Endodermal cell (in vitro differentiated cells): ENCODE measurements at regions not wholly inside any gene's neighbourhood (a gene's known extent, or its start where the extent isn't known, plus 50 kb on each side); places are given as distances from the start of the nearest gene placed in this dataset.

Experiments
- DNase-seq: peaks from one replicate; pipeline ENCODE4 v3.0.0-alpha.2; 2017
- H3K27ac ChIP-seq: 2 replicates; pipeline ENCODE4 v1.5.1; 2013; ENCODE audit warnings: mild to moderate bottlenecking, low read depth, low read length, moderate library complexity
- H3K27me3 ChIP-seq: 2 replicates; pipeline ENCODE4 v1.6.1; 2013; ENCODE audit warnings: mild to moderate bottlenecking, low read length, moderate library complexity; ENCODE audit not compliant: insufficient read depth, control insufficient read depth, poor library complexity, severe bottlenecking
- H3K36me3 ChIP-seq: 2 replicates; pipeline ENCODE4 v1.7.0; 2013; ENCODE audit warnings: mild to moderate bottlenecking, low read length, moderate library complexity; ENCODE audit not compliant: control insufficient read depth, insufficient read depth
- H3K4me1 ChIP-seq: one replicate; pipeline ENCODE4 v1.7.0; 2013; ENCODE audit warnings: low read length; ENCODE audit not compliant: control insufficient read depth, insufficient read depth
- H3K4me3 ChIP-seq: 2 replicates; pipeline ENCODE4 v1.5.1; 2013; ENCODE audit warnings: mild to moderate bottlenecking, low read length, moderate library complexity
- H3K9ac ChIP-seq: 2 replicates; pipeline ENCODE4 v1.6.1; 2013; ENCODE audit warnings: mild to moderate bottlenecking, low read length, moderate library complexity; ENCODE audit not compliant: poor library complexity, severe bottlenecking; ENCODE audit errors: extremely low read depth
- H3K9me3 ChIP-seq: 2 replicates; pipeline ENCODE4 v1.6.1; 2013; ENCODE audit warnings: mild to moderate bottlenecking, low read length, moderate library complexity; ENCODE audit not compliant: control insufficient read depth
- H3K27ac Mint-ChIP-seq: 2 replicates; pipeline ENCODE4 v1.8.0; 2020; ENCODE audit warnings: mixed read lengths
- H3K27me3 Mint-ChIP-seq: 2 replicates; pipeline ENCODE4 v1.8.0; 2021; ENCODE audit warnings: mild to moderate bottlenecking, mixed read lengths; ENCODE audit not compliant: insufficient read depth
- H3K36me3 Mint-ChIP-seq: 2 replicates; pipeline ENCODE4 v1.8.0; 2020; ENCODE audit warnings: low read depth, mixed read lengths
- H3K4me1 Mint-ChIP-seq: 2 replicates; pipeline ENCODE4 v1.8.0; 2020; ENCODE audit warnings: mixed read lengths
- H3K4me3 Mint-ChIP-seq: 2 replicates; pipeline ENCODE4 v1.8.0; 2020; ENCODE audit warnings: mild to moderate bottlenecking, moderate library complexity, mixed read lengths
- H3K9me3 Mint-ChIP-seq: 2 replicates; pipeline ENCODE4 v1.8.0; 2020; ENCODE audit warnings: mild to moderate bottlenecking, mixed read lengths
- WGBS, 2 experiments: methylation state at CpG; one replicate each; pipeline versions ENCODE4 v1.1.5 to v1.1.7; 2013; ENCODE audit warnings: missing lambda C conversion rate in 2 of 2, mixed read lengths in 1 of 2; ENCODE audit not compliant: insufficient coverage in 1 of 2, insufficient read length in 1 of 2; 5-methylcytosine and 5-hydroxymethylcytosine counted together
- TF ChIP-seq, protein P1 (sequence below): fragments of 200-600 bp; sonication (generic); conservative IDR thresholded peaks from 2 replicates; pipeline ENCODE4 v1.5.0; 2021; ENCODE audit warnings: antibody characterized with exemption, mild to moderate bottlenecking

DNA sequence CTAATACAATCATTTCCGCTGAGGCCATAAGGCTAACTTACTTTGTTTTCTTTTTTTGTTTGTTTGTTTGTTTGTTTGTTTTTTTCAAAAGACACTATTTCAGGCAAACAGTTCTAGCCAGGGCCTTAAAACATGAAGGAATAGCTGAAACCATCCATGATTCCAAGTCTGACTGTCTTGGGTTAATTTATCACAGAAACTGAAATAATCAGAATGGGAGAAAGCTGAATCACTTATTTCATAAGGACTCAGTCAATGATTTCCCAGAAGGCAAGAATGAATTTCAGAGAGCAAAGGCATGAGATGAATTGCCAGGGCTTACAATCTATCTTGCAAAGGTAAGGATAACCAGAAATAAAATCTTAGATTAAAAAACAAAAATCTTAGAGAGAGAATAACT, 1315.1 kb downstream of the SUCLG1 start:
- H3K9me3 Mint-ChIP-seq, result no peaks in the 10 kb centered on the region
- H3K4me1 Mint-ChIP-seq, result no peaks in the 10 kb centered on the region
- H3K4me3 ChIP-seq, result no peak overlapping the region
- no peaks in the 10 kb centered on the region for H3K4me1 ChIP-seq
- 100% methylated on average over 1 of the region's 1 CpG; no CpG with 5 or more reads in 1 of the 2 experiments for WGBS, 2 experiments
- no peak for DNase-seq
- no peaks in the 10 kb centered on the region for H3K36me3 Mint-ChIP-seq
- TF ChIP-seq, protein P1, sequence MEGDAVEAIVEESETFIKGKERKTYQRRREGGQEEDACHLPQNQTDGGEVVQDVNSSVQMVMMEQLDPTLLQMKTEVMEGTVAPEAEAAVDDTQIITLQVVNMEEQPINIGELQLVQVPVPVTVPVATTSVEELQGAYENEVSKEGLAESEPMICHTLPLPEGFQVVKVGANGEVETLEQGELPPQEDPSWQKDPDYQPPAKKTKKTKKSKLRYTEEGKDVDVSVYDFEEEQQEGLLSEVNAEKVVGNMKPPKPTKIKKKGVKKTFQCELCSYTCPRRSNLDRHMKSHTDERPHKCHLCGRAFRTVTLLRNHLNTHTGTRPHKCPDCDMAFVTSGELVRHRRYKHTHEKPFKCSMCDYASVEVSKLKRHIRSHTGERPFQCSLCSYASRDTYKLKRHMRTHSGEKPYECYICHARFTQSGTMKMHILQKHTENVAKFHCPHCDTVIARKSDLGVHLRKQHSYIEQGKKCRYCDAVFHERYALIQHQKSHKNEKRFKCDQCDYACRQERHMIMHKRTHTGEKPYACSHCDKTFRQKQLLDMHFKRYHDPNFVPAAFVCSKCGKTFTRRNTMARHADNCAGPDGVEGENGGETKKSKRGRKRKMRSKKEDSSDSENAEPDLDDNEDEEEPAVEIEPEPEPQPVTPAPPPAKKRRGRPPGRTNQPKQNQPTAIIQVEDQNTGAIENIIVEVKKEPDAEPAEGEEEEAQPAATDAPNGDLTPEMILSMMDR, result no peak
- no peak overlapping the region for H3K9ac ChIP-seq
- H3K27ac ChIP-seq, result no peak overlapping the region
- H3K9me3 ChIP-seq, result no peaks in the 10 kb centered on the region
- H3K27ac Mint-ChIP-seq, result no peak overlapping the region
- H3K4me3 Mint-ChIP-seq, result no peak overlapping the region
- no peaks in the 10 kb centered on the region for H3K36me3 ChIP-seq
- H3K27me3 Mint-ChIP-seq, result no peaks in the 10 kb centered on the region
- no peaks in the 10 kb centered on the region for H3K27me3 ChIP-seq

DNA sequence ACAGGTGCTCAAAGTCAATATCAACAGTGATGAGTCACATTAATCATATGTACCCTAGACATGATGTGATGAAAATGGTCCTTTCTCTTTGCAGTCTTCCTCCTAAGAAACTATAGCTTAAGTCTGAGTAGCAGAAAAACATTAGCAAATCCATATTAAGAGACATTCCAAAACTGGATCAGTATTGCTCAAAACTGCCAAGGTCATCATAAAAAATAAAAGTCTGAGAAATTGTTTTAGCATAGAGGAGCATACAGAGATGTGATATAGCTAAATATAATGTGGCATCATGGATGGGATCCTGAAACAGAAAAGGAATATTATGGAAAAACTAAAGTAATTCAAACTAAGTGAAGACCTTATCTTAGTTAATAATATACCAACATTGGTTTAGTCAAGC, 1316.1 kb downstream of the SUCLG1 start:
- H3K4me1 Mint-ChIP-seq, result no peaks in the 10 kb centered on the region
- no peak overlapping the region for H3K27ac Mint-ChIP-seq
- H3K27me3 Mint-ChIP-seq, result no peaks in the 10 kb centered on the region
- H3K36me3 Mint-ChIP-seq, result no peaks in the 10 kb centered on the region
- no peak overlapping the region for H3K27ac ChIP-seq
- no peaks in the 10 kb centered on the region for H3K27me3 ChIP-seq
- H3K36me3 ChIP-seq, result no peaks in the 10 kb centered on the region
- no peaks in the 10 kb centered on the region for H3K4me1 ChIP-seq
- TF ChIP-seq, protein P1, result no peak
- DNase-seq, result no peak
- H3K9ac ChIP-seq, result no peak overlapping the region
- H3K9me3 Mint-ChIP-seq, result no peaks in the 10 kb centered on the region
- no peak overlapping the region for H3K4me3 ChIP-seq
- no peak overlapping the region for H3K4me3 Mint-ChIP-seq
- H3K9me3 ChIP-seq, result no peaks in the 10 kb centered on the region

DNA sequence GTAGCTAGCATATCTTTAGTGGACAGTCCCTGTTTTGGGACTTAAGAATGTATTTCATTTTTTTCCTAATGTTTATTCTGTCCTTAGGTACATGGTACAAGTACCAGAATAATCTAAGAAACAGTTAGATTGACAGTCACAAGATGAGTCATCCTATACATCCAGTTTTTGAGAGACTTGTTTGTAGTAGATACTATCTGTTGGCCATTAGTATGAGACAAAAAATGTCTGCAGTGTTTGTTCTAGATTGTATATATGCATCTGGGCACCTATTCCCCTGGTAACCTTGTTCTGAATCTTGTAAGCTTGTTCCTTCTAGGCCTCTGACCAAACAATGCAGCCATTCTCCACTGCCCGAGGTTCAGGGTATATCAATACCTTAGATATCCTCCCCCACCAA, 1343.5 kb downstream of the SUCLG1 start:
- Histone ChIP-seq H3K27ac (no peak overlapping the region), H3K9me3 (no peaks in the 10 kb centered on the region), H3K27me3 (no peaks in the 10 kb centered on the region), H3K36me3 (no peaks in the 10 kb centered on the region), H3K9ac (no peak overlapping the region), H3K4me3 (no peak overlapping the region), H3K4me1 (no peaks in the 10 kb centered on the region)
- TF ChIP-seq, protein P1, result no peak
- Mint-ChIP-seq H3K4me3 (no peak overlapping the region), H3K27ac (no peak overlapping the region), H3K36me3 (no peaks in the 10 kb centered on the region), H3K27me3 (no peaks in the 10 kb centered on the region), H3K9me3 (no peaks in the 10 kb centered on the region), H3K4me1 (no peaks in the 10 kb centered on the region)
- WGBS, 2 experiments, result 80 to 91% methylated on average over 1 of the region's 1 CpG
- DNase-seq, result no peak
